HG03565 (cell line): ENCODE measurements at regions not wholly inside any gene's neighbourhood (a gene's known extent, or its start where the extent isn't known, plus 50 kb on each side); places are given as distances from the start of the nearest gene placed in this dataset.

Experiments used
- ATAC-seq: cut with Tn5 transposase; IDR thresholded peaks from one replicate; pipeline ENCODE4 v1.9.1; 2021; ENCODE audit warnings: mild to moderate bottlenecking, moderate library complexity; ENCODE audit not compliant: unreplicated experiment

DNA sequence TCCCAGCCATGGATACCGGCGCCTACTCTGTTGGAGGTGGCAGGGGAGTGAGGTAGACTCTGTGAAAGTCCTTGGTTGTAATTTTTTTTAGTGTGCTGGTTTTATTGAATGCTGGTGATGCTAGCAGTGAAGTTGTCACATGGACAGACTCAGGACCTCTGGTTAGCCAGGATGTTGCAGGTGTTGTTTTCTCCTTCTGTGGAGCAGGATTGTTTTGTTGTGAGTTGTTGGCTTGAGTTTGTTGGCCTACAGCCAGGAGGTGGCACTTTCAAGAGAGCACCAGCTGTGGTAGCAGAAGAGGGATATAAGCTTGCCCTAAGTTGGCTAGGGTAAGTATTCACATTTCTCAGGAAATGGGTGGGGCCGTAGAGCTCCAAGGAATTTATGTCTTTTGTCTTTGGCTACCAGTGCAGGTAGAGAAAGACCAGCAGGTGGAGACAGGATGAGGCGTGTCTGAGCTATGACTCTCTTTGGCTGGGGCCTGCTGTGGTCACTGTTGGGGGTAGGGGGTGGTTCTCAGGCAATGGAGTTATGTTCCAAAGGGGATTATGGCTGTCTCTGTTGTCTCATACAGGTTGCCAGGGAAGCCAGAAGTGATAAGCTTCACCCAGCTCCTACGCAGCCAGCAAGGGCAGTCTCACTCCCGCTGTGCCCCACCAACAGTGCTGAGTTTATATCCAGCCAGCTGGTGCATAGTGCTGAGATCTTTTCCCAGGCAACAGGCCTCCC is 248.7 kb downstream of the TAF11L14 start:
- ATAC-seq: no peak

DNA sequence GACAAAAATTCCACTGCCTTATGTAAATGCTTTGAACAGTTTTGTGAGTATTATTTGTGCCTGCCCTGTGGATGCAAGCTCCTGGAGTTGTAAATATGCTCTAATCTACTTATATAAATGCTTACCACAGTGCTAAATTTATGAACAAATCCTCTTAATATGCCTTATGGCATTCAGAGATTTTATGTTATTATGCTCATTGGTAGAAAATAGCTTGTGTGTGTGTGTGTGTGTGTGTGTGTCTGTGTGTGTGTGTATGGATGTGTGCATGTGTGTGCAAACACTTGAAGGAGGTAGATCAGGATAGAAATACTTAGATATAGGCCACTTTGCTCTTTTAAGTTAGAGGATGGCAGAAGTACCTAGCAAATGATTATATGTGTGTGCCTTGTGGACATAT is 253.9 kb downstream of the TAF11L14 start:
- no peak for ATAC-seq

DNA sequence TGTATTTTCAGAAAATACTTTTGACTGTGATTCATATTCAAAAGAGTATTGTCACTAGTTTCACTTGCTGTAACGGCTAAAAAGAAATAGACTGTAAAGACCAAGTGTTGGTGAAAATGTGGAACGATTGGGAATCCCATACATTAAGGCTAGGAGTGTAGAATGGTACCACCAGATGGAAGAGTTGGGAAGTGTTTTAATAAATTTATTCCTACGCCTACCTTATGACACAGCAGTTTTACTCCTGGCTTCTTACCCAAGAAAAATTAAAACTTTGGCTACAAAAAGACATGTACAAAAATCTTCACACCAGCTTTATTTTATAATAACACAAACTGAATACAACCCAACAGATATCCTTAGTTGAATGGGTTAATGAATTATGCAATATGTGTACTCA is 256.2 kb downstream of the TAF11L14 start:
- no peak for ATAC-seq

DNA sequence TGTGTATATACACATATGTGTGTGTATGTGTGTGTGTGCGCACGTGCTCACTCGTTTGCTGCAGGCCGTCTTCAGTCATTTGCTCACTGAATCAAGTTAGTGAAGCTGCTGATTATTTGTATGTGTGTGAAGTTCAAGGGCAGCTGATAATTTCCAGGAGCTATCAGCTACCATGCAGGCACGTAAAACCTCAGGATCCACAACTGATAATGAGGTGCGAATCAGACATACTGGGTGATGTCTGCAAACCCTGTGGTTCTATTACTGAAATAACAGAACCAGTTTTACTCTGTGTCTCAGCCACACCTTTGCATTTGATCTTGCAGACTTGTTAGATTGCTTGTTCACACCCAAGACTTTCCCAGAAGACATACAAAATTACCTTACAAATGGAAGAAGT is 257.6 kb downstream of the TAF11L14 start:
- no peak for ATAC-seq

DNA sequence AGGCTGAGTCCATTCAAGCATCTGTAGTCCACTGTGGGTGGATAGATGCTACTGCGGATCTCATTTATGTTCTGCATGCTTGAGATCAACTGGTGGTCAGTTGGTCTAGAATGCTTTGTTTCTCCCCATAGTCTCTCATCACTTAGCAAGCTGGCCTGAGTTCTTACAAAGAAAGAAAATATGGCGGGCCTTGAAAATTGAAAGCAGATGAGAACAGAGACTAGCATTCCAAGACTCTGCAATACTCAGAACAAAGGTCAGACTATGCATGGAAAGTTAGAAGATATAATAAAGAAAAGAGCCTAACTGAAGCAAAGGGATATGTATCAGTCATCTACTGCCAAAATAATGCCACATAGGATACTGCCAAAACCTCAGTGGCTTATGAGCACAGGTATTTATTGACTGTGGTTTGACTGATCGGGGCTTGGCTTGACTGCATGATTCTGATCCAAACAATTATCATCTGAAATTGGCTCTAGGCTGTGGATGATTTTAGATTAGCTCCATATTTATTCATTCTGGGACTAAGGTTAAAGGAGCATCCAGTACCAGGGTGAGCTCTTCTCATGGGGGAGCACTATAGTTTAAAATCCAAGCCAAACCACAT is 258.9 kb downstream of the TAF11L14 start:
- no peak for ATAC-seq

DNA sequence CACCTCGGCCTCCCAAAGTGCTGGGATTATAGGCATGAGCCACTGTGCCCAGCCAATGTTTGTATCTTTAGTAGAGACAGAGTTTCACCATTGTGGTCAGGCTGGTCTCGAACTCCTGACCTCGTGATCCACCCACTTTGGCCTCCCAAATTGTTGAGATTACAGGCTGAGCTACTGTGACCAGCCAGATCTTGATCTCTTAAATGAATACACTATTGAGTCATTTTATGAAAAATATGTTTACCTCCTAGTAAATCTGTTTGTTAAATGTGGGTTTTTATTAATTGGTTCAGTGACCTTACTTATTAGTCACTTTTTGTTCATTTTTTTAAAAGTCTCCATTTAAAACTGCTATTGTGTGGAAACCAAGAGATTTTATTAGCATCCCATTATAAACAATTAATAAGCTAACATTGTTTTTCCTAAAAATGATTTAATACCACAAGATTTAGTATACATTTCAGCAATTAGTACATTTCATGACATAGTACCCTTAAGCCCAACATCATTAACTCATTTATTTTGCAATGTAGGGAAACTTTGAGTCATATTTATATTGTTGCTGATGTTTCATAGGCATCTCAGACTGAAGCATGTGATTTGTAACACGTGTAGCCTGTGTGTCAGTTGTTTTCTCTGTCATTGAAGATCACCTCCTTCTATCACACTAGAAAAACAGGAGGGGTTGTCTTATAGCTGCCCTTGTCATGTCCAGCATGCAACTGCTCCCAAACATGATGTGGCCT is 261.2 kb downstream of the TAF11L14 start:
- no peak for ATAC-seq

DNA sequence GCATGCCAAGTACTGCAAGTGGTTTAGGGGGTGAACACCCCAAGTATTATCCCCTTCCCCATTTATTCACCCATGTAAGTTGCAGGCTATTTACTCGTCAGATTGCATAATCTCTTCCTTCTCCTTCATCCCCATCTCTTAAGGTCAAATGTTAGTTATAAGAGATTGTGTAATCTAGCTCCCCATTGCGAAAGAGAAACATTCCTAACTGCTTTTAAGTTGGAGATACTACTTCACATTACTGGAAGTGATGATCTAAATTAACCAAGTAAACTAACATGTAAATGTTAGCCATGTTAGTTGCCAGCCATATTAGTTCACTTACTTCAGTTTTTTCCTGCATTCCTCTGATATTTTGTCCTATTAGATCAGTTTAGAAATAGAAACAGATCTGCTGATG is 262.3 kb downstream of the TAF11L14 start:
- ATAC-seq: no peak

DNA sequence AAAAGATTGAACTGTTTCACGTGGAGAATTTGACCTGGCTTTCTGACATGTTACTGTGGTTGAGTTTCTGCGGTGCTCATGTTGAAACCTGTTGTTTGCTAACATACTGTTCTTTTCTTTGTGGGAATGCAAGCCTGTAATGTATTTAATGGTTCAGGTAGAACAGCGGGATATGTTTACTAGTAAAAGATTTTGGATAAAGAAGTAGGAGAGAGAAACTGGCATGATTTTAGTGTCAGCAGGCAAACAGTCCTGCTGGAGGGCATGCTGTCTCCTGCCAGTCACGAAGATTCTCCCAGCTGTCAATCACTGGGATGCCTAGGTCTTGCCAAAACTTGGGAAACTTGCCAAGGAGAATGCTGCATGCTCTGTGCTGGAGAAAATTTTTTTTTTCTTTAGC is 263.5 kb downstream of the TAF11L14 start:
- ATAC-seq: no peak

DNA sequence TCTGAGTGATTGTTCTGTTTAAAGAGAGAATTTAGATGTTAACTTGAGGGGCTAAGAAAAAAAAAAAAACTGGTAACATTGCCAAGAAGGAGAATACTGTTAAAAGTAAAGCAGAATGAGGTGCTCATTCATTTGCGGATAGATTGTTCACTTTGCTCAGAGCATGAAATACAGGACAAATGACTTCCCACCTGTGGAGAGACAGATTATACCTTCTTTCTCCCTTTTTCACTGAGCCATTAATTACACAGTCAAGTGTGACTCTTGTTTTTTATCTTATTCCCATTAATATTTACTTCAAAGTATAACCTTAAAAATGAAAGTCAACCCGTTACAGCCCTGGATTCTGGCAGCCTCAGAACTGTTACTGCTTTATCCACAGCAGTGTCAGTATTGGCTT is 264.5 kb downstream of the TAF11L14 start:
- no peak for ATAC-seq

DNA sequence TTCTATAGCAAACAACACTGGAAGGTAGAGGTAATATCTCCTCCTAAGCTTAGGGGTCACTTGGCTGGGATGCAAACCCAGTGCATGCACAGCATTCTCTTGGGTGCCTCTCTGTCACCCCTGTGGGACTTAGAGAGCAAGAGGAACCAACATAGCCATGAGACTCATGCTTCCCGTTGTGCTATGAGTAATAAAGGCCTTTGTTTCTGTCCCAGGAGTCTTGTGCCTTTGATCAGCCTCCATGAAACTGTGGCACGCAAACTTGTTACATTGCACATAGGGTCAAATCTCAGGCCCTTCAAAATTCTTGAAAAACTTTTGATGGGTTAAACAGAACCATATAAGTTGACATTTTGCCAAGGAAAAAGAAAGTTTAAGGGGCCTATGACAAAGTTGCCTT is 272.8 kb downstream of the TAF11L14 start:
- ATAC-seq: peak; percentile 83

DNA sequence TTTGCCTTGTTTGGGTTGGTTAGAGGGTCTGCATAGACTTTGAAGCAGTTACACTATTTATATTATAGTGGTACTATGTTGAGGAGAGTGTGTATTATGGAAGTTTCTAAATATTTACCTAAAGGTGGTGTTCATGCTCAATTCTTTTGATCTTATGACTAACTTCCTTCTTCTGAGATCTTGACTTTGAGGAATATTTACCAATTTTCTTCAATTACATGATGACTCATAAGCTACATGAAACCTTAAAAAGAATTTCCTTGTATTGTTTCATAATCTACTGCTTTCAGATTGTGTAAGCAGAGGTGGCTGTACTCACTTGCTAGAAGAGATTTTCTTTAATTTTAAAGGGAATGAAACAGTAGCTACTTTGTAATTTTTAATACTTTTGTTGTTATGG is 276.1 kb downstream of the TAF11L14 start:
- peak; percentile 52 for ATAC-seq

DNA sequence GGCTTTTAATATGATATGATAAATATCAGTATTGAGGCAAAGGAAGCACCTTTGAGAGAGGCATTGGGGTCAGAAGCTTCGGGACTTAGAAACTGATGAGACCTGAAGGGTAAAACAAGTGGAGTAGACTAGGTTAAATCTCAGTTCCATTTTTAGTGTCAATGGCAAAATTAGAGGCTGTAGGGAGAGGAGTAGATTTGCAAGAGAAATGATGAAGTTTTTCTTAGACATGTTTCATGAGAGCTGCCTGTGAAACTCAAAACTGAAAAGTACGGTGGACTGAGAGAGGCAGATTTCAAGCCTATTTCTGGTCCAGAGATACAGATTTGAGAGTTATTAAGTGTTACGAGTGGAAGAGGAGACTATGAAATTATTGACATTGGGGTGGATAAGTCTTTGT is 278.5 kb downstream of the TAF11L14 start:
- ATAC-seq: peak; percentile 45

DNA sequence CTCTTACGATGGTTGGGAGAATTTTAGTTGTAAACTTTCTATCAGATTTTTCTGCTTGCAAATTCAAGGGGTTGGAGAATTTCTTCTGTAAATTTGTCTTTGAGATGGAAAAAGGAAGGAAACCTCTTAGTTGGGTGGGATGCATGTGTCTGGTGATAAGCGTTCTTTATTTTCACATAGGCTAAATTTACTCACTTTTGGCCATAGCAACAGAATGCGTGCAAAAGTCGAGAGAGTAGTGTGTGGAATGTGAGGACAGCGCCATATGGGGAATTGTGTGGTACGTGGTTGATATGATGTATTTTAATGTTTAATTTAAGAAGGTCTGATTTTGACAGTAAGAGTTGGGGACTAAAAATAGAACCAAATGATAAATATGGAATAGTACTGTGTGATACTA is 282.2 kb downstream of the TAF11L14 start:
- no peak for ATAC-seq

DNA sequence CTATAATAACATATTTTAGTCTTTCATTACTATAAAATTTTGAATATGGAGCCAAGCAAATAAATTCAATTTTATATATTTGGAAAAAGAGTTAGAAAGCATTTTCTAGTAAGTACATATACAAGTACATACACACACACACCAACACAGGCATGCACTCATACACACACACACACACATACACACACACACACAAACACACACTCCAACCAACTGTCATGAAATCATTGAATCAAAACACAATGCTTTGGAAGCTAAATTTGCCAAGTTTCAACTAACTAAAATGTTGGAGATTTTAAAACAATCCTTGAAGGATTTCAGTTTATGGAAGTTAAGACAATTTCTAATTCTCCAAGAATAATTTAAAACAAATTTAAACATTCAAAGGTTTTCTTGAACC is 283.2 kb downstream of the TAF11L14 start:
- ATAC-seq: no peak

DNA sequence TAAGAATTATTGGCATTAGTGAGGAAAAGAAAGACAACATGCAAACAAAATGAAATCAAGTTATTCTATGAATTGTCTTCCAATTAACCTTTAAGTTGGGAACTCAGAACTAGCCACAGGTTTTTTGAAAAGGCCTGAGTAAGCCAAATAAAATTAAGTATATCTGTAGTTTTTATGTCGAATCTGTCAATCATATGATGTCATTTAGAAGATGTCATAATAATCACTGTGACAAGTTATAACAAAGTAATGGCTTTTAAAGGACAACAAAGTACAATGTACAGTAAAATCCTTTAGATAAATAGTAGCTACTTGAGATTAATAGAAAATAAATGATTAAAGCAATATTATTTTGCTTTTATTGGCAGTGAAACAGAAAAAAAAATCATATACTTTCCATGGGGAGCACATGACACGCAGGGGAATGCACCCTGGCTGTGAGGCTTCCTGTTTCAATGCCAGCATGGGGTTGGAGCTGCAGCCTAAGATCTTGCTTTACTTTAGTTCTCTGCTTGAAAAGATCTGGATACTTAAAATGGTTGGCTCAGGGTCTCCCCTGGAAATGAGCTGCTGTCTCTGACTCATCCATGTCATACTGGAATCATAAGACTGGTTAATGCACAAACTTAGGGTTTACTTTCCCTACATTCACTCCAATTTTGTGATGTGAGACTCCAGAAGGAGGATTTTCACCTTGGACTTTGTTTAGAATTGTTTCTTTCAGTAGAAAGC is 284.3 kb downstream of the TAF11L14 start:
- peak; percentile 48 for ATAC-seq

DNA sequence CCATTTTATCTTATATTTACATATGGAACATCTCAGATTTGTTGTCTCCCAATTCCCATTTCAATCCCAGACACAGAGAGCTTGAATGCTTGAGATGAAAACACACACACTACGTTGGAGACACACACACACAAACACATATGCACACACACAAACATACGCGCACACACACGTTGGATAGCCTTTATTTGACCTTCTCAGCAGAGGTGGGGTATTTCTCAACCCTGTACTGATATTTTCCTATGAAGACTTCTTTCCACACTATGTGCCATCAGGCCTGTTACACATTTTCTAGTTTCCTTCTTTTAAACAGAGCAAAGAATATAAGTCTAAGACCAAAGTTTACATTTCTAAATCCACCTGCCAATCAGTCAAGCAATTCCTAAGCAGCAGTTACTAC is 291.0 kb downstream of the TAF11L14 start:
- no peak for ATAC-seq

DNA sequence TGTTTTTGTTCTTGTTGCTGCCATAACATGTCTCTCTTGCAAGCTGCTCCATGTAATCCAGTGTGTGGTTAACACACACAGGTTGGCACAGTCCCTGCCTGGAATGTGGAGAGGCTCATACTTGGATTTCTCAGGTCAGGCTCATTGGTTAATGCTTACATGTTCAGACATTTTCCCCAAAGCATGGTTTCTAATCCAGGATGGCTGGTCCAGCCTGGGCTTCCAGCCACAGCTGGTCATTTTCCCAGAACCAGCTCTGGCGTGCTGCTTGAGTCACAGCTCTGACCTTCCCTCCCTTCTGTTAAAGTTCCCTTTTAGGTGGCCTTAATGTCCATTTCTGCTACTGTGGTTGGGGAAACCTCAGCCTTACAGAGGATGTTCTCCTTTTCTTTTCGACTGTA is 294.3 kb downstream of the TAF11L14 start:
- no peak for ATAC-seq

DNA sequence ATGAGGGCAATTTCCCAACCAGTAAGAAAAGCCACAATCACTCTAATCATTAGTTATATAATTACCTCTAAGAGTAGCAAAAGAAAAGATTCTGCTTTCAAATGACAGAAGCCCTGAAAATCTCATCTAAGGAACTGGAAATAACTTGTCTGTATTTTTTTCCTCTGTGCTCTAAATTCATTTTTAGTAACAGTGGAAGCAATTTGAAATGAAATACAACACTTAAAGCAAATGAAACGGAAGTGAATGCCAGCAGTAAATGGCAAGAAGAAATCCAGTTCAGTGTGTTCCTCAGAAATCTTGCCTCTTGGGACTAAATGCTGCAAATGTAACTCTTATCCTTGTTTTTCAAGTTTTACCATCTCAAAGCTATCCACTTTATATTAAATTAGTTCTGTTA is 294.9 kb downstream of the TAF11L14 start:
- no peak for ATAC-seq

DNA sequence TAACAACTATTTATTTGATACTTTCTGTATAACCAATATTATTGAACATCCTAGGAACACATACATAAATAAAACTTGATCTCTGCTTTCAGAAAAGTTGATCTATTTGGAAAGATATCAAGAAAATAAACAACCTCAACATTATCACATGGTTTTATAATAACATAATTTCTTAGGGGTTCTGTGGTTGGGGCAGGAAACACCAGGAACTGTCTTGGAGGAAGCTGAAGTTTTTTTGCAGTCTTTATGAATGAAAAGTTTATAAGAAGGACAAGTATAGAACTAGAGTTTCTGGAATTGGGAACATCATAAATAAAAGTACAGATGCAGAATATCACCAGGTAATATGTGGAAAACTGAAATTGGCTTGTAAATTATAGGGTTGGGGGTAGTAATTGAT is 296.1 kb downstream of the TAF11L14 start:
- no peak for ATAC-seq

DNA sequence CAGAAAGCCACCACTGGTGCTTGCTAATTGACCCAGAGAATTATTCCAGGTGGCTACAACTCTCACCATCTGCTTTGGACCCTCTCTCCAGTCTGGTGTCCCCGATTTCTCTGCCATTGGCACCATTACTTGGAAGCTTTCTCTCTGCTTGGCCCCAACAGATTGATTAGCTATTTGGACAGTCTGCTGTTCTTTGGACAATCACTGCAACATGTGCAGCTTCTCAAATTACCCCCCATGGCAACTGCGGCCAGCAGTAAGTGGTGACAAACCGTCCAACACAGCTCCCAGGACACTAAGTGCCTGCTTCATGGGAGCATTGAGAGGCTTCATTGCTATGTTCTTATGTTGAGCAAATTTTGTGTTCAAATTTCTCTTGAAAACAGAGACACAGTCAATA is 309.8 kb downstream of the TAF11L14 start:
- no peak for ATAC-seq

DNA sequence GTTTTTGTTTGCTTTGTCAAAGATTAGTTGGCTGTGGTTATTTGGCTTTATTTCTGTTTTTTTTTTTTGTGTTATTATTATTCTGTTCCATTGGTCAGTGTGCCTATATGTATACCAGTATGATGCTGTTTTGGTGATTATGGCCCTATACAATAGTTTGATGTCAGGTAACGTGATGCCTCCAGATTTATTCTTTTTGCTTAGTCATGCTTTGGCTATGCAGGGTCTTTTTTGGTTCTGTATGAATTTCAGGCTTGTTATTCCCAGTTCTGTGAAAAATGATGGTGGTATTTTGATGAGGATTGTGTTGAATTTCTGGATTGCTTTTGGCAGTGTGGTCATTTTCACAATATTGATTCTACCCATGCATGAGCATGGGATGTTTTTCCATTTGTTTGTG is 312.8 kb downstream of the TAF11L14 start:
- no peak for ATAC-seq
